ENCODE measurements at regions not wholly inside any gene's neighbourhood (a gene's known extent, or its start where the extent isn't known, plus 50 kb on each side); places are given as distances from the start of the nearest gene placed in this dataset.

DNA sequence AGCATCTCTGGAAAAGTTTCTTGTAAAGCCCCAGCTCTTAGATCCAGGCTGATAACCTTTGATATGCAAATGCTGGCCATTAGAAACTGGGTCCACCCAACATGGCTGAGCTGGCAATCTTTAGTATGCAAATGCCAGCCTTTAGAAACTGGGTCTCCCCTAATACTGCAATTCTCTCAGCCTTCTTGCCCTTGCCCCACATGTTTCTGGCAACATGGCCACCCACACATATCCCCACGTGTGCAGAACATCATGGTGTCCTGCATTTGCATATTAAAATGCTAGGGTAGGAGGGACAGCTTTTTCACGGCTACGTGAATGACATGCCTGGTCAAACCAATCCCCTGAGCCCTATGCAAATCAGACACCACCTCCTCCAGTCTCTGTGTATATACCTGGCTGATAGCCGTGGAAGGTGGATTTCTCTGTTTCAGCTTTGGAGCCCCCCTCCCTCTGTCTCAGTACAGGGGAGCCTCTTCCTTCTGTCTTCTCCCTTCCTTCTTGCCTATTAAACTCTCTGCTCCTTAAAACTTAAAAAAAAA lies 344.0 kb upstream of the NWD2 start (continued):
- no peak for TF ChIP-seq HOXA7 (CRISPR knock-in tag; IDR thresholded peaks at IDR 0.05)
- TF ChIP-seq, protein P1, sequence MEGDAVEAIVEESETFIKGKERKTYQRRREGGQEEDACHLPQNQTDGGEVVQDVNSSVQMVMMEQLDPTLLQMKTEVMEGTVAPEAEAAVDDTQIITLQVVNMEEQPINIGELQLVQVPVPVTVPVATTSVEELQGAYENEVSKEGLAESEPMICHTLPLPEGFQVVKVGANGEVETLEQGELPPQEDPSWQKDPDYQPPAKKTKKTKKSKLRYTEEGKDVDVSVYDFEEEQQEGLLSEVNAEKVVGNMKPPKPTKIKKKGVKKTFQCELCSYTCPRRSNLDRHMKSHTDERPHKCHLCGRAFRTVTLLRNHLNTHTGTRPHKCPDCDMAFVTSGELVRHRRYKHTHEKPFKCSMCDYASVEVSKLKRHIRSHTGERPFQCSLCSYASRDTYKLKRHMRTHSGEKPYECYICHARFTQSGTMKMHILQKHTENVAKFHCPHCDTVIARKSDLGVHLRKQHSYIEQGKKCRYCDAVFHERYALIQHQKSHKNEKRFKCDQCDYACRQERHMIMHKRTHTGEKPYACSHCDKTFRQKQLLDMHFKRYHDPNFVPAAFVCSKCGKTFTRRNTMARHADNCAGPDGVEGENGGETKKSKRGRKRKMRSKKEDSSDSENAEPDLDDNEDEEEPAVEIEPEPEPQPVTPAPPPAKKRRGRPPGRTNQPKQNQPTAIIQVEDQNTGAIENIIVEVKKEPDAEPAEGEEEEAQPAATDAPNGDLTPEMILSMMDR (IDR thresholded peaks at IDR 0.05): no peak

DNA sequence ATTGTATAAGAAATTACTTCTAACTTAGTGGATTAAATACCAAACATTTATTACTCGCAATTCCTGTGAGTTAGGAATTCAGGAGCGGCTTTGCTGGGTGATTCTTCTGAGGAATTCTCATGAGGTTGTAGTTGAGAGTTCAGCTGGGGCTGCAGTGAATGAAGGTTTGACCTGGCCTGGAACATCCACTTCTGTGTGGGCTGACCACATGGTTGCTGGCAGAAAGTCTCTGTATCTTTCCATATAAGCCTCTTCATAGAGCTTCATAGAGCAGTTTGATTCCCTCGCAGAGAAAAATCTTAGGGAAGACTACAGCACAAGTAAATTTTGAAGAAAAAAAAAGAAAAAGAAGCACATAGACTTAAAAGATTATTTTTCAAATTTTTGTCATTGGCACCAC lies 339.7 kb upstream of the NWD2 start:
- no peak for TF ChIP-seq KDM5A (IDR thresholded peaks at IDR 0.05)
- no peak for TF ChIP-seq BHLHE40 (IDR thresholded peaks at IDR 0.05; ENCODE audit: low read depth, low read length)
- TF ChIP-seq SREBF2 (IDR thresholded peaks at IDR 0.05): no peak
- TF ChIP-seq NFE2L2 (conservative IDR thresholded peaks at IDR 0.05; ENCODE audit: low read length): no peak
- TF ChIP-seq MAFK (IDR thresholded peaks at IDR 0.05; ENCODE audit: partially characterized antibody): no peak
- no peak for TF ChIP-seq POLR2AphosphoS2 (conservative IDR thresholded peaks at IDR 0.05; ENCODE audit: low read length)
- TF ChIP-seq GATA3 (IDR thresholded peaks at IDR 0.05; ENCODE audit: borderline replicate concordance): no peak
- no peak for TF ChIP-seq CEBPB (IDR thresholded peaks at IDR 0.05)
- no peak for TF ChIP-seq TP53 (CRISPR knock-in tag; IDR thresholded peaks at IDR 0.05)
- H3K27ac ChIP-seq: no peak overlapping the region
- H3K4me3 ChIP-seq: no peak overlapping the region
- no peak for FAIRE-seq
- 38% methylated on average over 3 of the region's 3 CpGs for WGBS (ENCODE audit: missing lambda C conversion rate)
- no peaks in the 10 kb centered on the region for H3K4me1 ChIP-seq
- ChIA-PET POLR2A (no interaction called here), CTCF (no interaction called here)
- no peak overlapping the region for H3K4me2 ChIP-seq
- H3K9me3 ChIP-seq: no peaks in the 10 kb centered on the region
- DNase-seq (ENCODE audit: low read depth in 1 of 2, low spot score in 1 of 2): no peak
- ATAC-seq: no peak

DNA sequence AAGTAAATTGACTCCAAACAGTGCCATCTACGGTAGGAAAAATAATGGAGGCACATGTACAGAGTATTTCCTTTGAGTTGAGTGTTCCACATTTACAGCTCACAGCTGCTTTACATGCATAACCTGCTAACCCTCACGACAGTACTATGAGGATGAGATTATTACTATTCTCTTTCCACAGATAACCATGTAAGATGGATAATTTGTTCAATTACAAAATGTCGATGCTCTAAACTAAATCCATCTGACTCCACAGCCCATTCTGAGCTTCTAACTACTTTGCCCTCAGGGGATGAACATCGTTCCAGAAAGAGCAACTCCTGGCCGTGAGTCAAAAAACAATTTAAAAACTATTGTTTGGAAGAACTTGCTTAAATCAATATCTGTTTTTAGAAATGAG lies 330.4 kb upstream of the NWD2 start:
- ChIA-PET POLR2A (no interaction called here), CTCF (no interaction called here)
- Histone ChIP-seq H3K4me2 (no peak overlapping the region), H3K4me1 (no peaks in the 10 kb centered on the region), H3K9me3 (no peaks in the 10 kb centered on the region), H3K27ac (no peak overlapping the region), H3K4me3 (no peak overlapping the region)
- TF ChIP-seq EHMT2 (IDR thresholded peaks at IDR 0.05; ENCODE audit: low read depth) (no peak), CEBPB (IDR thresholded peaks at IDR 0.05) (no peak), EHF (CRISPR knock-in tag; IDR thresholded peaks at IDR 0.05) (no peak), TP53 (CRISPR knock-in tag; IDR thresholded peaks at IDR 0.05) (no peak), SMC3 (IDR thresholded peaks at IDR 0.05) (no peak), JUN (IDR thresholded peaks at IDR 0.05) (no peak), MAZ (IDR thresholded peaks at IDR 0.05; ENCODE audit: borderline replicate concordance, low read depth, low read length) (no peak), POLR2AphosphoS2 (conservative IDR thresholded peaks at IDR 0.05; ENCODE audit: low read length) (no peak), HOXB13 (CRISPR knock-in tag; IDR thresholded peaks at IDR 0.05; ENCODE audit: low read depth) (no peak), EP300 (IDR thresholded peaks at IDR 0.05) (no peak), HOXB5 (CRISPR knock-in tag; IDR thresholded peaks at IDR 0.05) (no peak), RNF2 (IDR thresholded peaks at IDR 0.05; ENCODE audit: borderline replicate concordance, low read depth) (no peak), RAD21 (conservative IDR thresholded peaks at IDR 0.05 in 1 of 2, IDR thresholded peaks at IDR 0.05 in 1 of 2) (no peak), PHF8 (IDR thresholded peaks at IDR 0.05; ENCODE audit: borderline replicate concordance, low read depth) (no peak)
- TF ChIP-seq, protein P2, sequence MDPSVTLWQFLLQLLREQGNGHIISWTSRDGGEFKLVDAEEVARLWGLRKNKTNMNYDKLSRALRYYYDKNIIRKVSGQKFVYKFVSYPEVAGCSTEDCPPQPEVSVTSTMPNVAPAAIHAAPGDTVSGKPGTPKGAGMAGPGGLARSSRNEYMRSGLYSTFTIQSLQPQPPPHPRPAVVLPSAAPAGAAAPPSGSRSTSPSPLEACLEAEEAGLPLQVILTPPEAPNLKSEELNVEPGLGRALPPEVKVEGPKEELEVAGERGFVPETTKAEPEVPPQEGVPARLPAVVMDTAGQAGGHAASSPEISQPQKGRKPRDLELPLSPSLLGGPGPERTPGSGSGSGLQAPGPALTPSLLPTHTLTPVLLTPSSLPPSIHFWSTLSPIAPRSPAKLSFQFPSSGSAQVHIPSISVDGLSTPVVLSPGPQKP (IDR thresholded peaks at IDR 0.05; ENCODE audit: low read depth, low read length): no peak
- TF ChIP-seq, protein P3, sequence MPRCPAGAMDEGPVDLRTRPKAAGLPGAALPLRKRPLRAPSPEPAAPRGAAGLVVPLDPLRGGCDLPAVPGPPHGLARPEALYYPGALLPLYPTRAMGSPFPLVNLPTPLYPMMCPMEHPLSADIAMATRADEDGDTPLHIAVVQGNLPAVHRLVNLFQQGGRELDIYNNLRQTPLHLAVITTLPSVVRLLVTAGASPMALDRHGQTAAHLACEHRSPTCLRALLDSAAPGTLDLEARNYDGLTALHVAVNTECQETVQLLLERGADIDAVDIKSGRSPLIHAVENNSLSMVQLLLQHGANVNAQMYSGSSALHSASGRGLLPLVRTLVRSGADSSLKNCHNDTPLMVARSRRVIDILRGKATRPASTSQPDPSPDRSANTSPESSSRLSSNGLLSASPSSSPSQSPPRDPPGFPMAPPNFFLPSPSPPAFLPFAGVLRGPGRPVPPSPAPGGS (IDR thresholded peaks at IDR 0.05): no peak
- TF ChIP-seq, protein P4, sequence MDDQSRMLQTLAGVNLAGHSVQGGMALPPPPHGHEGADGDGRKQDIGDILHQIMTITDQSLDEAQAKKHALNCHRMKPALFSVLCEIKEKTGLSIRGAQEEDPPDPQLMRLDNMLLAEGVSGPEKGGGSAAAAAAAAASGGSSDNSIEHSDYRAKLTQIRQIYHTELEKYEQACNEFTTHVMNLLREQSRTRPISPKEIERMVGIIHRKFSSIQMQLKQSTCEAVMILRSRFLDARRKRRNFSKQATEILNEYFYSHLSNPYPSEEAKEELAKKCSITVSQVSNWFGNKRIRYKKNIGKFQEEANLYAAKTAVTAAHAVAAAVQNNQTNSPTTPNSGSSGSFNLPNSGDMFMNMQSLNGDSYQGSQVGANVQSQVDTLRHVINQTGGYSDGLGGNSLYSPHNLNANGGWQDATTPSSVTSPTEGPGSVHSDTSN (IDR thresholded peaks at IDR 0.05): no peak
- TF ChIP-seq, protein P1 (IDR thresholded peaks at IDR 0.05): no peak
- TF ChIP-seq, protein P5, sequence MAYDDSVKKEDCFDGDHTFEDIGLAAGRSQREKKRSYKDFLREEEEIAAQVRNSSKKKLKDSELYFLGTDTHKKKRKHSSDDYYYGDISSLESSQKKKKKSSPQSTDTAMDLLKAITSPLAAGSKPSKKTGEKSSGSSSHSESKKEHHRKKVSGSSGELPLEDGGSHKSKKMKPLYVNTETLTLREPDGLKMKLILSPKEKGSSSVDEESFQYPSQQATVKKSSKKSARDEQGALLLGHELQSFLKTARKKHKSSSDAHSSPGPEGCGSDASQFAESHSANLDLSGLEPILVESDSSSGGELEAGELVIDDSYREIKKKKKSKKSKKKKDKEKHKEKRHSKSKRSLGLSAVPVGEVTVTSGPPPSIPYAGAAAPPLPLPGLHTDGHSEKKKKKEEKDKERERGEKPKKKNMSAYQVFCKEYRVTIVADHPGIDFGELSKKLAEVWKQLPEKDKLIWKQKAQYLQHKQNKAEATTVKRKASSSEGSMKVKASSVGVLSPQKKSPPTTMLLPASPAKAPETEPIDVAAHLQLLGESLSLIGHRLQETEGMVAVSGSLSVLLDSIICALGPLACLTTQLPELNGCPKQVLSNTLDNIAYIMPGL (CRISPR knock-in tag; IDR thresholded peaks at IDR 0.05; ENCODE audit: borderline replicate concordance): no peak
- WGBS (ENCODE audit: missing lambda C conversion rate): 6% methylated on average over 5 of the region's 5 CpGs
- DNase-seq (ENCODE audit: low read depth in 1 of 2, low spot score in 1 of 2) (no peak), ATAC-seq (no peak), FAIRE-seq (no peak)
